HG02763 (cell line): ENCODE measurements at regions not wholly inside any gene's neighbourhood (a gene's known extent, or its start where the extent isn't known, plus 50 kb on each side); places are given as distances from the start of the nearest gene placed in this dataset.

Experiments used
- ATAC-seq: cut with Tn5 transposase; IDR thresholded peaks from one replicate; pipeline ENCODE4 v1.9.1; 2021; ENCODE audit warnings: mild to moderate bottlenecking, moderate library complexity; ENCODE audit not compliant: unreplicated experiment

DNA sequence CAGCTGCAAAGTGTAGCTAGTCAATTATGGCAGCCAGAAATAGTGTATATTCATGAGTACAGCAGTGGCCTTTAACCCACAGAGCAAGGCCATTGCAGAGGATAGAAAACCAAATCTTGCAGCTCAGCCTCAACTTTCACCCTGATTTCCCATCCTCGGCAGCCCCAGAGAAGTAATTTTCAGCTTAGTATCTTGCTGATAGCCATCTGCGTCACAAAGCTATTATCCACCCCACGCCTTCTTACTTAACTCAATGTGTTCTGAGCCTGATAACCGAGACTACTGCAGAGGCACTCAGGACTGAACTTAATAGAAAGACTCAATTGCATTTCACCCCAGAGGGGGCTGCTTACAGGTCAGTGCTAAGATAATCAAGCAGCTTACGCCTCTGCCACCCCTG is 174.5 kb upstream of the MAOA start:
- no peak for ATAC-seq

DNA sequence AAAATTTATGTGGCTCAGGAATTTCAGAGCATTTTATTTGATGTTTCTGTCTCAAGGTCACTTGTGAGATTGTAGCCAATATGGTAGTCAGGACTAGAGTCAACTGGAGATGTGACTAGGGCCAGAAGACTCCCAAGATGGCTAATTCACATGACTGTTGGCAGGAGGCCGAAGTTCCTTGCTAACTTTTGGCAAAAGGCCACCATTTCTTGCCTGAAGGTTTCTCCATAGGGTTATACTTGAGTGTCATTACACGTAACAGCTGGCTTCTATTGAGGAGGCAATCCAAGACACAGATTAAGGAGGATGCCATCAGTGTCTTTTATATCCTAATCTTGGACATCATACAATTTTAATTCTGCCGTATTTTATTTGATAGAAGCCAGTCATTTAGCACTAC is 162.3 kb upstream of the MAOA start:
- ATAC-seq: no peak

DNA sequence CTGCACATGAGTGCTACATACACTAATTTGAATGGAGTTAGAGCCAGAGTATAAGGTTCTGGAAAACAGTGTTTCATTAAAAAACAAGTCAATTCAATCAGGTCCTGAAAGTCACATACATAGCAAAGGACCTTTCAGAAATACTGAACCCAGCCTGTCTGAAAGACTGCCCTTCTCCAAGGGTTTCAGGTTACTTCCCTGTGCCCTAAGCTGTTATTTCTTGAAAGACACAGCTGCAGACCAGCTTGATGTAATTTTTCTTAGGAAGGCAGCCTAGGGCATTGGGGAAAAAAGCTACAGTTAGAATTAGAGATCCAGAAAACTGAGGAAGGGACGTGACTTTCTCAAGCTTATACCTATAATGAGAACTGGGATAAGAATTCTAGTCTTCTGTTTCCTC is 155.9 kb upstream of the MAOA start:
- no peak for ATAC-seq

DNA sequence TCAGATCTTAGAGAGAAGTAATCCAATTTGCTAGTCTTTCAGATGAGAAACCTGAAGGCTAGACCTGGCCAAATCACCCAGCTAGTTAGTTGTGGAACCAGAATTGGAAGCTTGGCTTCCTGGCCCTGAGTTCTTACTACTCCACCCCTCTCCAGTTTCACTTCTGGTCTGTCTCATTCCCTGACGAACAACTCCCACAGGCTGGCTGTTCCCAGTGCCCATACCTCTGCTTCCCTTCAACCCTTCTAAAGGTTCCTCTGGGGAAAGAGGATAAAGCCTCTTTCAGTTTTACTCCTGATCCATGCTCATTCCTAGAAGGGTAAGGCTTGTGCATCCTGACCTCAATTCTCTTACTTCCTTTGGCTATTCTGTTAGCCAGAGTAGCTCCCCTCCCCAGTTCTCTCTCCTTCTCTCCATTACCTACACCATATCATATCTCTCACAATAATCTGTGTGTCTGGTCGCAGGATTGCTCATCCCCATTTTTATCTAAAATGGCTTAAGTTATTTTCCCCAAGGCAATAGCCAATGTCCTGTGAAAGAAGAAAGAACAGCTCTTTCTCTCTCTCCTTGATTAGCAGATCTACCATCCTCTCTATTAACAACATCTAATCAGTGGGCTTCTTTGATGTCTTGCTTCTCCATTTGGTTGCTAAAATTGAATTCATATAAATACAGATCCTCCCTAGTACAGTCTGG is 155.0 kb upstream of the MAOA start:
- no peak for ATAC-seq

DNA sequence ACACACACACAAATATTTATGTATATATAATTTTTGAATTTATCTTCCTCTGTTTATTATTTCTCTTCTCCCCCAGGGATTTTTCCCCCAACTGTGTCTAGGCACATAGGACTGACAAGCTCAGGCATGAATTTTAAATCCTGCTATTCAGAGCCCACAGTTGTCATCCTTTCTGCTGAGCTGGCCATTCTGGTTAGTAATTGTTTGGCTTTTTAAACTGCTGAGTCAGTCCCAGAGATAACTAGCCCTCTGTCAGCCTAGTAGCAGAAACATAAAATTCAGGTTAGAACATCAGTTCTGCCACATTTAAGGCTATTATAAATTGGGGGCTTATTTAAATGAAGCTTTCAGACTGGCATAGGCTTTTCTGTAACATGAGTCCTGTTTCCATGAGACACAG is 151.7 kb upstream of the MAOA start:
- no peak for ATAC-seq

DNA sequence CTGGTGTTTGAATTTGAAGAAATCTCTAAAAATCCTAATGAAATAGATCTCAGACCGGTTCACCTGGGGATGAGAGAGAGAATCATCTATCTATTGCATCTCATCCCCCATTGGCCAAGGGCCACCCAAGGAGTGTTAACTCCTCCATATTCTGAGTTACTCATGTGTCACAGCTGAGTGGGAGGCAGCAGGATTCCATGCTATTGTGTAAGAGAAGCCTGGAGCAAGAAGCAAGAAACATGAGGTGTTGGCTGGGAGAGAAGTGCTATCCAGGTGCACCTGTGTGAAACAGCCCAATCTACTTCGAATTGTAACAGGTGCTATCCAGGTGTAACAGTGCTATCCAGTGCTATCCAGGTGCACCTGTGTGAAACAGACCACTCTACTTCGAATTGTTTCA is 150.3 kb upstream of the MAOA start:
- no peak for ATAC-seq

DNA sequence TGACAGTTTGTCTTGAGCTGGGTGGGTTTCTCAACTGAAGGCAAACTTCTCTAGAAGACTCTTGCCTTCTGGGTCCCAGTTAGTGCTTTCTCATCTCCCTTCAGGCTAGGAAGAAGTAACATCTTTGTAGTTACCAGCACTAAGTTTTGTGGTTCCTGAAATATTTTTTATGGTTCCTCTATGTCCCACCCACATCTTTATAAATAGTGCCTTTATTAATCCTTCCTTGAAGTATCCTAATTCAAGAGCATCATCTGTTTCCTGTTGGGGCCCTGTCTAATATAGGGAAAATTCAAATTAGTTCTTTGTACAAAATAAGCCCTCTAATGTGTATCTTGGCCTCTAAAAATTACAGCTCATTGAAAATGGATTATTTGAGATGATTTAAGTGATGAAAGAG is 147.4 kb upstream of the MAOA start:
- no peak for ATAC-seq

DNA sequence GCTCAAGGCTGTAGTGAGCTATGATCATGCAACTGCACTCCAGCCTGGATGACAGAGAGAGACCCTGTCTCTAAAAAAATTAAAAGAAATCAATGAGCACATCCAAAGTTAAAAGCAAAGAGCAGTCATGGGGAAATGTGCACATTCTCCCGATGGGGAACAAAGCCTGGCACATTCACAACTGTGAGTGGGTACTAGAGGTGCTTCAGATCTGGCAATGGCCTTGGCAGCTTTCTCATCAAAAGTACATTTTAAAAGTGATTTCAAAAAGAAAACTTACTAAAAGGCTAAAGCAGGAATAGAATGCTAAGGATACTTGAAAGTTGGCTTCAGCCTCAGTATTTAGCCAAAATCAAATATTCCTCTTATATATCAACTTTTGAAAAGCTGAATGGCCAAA is 145.9 kb upstream of the MAOA start:
- ATAC-seq: no peak

DNA sequence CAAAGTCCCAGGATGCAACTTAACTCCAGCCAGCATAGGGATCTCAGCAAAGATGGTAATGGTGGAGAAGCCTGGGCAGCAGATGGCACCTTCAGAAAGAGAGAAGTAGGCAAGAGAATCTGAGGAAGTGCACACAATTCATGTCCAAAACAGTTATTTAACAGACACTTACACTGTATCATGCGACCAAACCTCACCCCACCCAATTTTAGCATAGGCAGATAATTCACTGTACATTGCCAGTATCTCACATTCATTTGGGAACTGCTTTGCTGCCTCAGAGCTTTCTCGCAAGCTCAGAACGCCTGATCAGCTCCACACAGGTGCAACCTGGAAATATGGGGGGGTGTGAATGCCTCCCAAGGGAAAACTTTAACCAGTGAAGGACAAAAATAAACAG is 143.0 kb upstream of the MAOA start:
- ATAC-seq: no peak

DNA sequence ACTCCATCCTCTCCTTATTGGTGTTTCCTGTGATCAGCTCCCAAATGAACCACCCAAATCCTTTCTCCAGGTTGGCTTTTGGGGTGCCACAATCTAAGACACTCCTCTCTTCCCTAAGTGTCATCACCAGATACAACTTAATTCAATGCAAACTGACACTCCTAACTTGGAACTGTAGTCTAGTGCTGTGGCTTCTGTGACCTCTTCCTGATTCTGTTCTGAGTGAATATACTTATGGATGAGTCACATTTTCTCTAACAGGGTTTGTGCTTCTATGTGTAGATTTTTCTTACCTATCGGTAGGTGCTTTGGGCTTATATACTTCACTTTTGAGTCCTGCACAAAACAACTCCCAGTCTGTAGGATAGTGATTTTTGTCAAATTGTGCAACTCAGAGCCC is 141.3 kb upstream of the MAOA start:
- no peak for ATAC-seq

DNA sequence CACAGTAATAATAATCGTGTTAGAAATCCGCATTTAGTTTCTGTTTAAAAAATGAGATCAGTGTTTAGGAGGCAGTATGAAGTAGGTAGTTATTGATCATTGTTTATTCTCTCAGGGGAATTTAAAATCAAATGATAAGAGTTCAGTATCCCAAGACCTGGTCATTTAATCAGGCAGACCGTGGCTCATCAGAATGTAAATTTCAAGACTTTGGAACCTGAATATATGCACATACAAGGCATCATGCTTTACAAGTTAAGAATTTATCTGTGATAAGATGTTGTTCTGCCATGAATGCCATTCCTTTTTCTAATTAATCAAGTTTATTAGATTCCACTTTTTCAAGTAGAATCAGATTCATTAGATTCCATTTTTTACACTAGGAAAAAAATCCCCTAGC is 133.5 kb upstream of the MAOA start:
- no peak for ATAC-seq

DNA sequence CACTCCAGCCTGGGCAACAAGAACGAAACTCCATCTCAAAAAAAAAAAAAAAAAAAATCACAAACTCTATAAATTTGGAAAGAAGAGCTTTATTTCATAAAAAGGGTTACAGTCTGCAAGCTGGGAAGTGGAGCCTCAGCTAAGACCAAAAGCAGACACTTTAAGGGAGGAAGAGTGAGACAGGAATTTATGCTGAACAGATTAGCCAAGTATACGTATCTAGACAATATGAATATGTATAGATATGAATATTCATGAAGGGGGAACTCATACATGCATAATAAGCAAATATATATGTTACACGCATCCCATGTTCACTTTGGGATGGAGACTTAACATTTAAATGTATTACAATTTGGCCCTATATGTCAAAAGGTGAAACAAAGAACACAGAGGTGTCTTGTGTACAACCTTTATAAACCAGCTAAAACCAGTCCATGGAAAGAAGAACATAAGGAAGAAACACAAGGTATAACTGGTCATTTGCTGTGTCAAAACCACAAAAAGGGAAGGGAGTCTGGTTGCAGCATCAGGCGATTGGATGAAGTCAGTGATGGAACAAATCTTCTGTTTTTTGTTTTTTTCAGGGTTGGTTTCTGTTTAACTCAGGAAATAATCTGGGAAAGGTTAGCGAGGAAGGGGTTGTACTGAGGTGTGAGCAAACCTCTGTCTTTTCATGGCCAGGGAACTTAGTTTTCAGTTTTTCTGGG is 130.0 kb upstream of the MAOA start:
- no peak for ATAC-seq

DNA sequence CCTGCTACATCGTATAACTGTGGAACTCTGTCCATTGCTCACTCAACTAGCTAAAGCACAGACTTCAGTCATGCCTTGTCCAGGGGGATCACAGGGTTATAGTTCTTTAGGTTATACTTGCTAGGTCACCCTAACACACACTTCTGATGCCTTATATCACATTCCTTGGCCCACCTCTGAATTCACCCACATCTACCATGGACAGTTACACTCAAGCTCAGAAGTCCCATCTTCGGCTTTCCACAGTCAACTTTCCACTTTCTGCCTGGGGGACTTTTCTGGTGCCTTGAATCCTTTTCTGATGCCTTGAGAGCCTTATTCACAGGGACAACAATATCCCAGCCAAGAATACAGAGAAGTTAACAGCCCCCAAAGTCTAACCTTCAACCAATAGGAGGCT is 129.2 kb upstream of the MAOA start:
- no peak for ATAC-seq

DNA sequence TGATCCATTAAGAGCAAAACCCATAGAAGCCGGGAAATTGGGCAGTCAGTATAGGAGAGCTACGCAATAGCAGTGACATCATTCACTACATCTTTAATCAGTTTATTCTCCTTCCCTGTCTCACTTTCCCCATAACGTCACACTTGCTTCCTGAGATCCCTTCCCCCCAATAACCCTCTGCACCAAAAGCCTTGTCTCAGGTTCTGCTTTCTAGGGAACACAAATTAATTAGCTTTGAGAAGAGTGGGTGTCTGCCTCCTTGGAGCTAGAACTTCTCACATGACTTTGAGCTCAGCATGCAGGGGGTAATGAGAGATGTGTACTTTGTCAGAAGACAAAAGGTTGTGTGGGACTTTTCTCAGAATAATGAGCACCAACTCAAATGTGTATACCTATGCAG is 128.3 kb upstream of the MAOA start:
- no peak for ATAC-seq

DNA sequence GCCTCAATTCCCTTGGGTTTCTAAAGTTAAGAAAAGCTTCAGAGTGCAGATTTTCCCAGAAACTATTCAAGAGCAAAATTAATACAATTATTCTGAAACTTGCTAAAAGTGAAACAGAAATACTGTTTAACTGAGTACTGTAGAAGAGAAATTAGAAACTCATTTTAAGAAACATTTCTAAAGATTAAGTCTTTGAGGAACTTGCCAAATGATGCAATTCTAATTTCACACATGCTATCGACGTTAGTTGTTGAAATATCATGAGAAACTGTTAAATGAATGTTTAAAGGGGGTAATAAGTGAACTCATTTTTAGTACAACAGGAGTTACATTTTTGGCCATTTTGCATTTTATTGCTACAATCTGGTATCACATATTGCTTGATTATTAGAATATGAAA is 125.3 kb upstream of the MAOA start:
- ATAC-seq: no peak

DNA sequence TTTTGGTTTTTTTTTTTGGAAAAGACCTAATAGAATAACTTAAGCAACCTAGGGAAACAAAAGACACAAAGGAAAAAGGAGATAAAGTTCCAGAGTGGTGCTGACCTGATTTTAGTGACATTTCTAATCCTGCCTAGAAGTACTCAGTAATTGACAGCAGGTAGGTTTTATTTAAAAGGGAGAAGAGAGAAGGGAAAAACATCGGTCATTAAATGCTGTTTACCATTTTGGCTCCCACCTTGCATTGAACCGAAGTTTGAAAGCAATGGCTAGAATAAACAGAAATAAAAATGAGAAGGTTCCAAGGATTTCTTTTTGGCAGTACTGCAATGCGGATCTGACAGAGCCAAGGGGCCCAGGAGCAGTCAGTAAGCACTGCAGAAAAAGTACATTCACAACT is 115.8 kb upstream of the MAOA start:
- no peak for ATAC-seq

DNA sequence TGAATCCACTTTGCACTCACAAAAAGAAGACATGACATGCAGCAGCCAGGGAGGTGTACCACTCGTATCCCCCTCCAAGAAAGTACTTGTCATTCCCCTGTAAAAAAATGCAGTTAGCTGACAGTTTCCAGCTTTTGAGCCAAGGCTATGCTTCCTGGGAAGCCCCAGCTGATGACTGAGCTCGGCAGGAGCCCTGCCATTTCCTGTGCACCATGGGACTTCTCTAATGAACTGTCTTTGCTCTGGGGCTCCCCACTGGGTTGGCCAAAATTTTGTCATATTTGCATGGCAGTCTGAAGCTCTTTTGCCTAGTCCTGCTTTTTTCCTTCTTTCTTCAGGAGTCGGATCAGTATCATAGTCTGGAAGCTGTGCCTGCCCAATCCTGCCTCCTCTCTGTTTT is 104.5 kb upstream of the MAOA start:
- no peak for ATAC-seq

DNA sequence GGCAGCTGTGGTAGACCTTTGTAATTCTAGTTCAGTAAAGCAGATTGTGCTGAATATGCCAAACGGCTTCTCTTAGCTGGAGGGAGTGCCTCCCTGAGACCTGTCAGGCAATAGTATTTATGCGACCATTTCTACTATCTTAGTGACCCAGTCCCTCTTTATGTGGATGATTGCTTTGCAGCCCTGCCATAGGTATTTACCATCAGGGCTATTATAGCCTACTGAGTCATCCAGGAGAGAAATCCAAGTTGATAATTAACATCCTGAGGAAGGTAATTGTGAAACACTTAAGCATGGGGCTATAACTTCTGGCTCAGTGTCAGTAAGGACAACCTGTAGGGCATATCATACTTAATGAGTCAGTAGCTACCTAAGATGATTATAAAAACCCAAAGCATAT is 103.9 kb upstream of the MAOA start:
- ATAC-seq: no peak

DNA sequence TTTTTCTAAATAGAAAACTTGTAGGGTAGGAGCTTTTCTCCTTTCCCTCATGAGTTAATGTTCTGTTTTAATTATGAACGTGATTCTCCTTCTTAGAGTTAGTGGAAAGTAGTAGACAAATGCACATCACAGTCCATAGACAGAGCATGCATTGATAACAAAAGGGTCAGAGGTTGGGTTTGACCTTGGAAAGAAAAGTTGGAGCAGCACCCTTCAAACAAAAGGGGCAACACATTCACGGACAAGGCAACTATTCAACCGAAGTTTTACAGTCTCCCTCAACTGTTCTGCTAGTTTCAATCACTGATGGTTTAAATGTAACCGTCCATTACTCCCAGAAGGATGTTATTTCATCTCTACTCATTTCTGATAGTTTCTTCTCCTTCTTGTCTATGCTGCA is 103.4 kb upstream of the MAOA start:
- ATAC-seq: no peak

DNA sequence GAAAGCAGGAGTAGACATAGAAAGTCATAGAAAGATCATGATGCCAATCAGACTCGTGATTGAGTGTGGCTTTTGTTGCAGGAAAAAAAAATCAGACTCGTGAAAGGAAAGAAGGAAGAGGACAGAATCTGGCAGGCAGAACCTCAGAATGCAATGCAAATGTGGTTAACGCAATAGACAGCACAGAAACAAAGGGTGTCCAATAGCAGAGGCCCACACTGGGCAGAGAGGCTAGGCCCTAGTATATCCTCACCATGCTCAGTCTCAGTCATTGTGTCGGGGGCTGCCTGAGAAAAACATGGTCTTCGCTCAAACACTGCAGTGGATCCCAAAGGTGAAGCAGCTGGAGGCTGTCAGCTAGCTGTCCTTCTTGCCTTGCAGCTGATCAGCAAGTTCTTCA is 102.8 kb upstream of the MAOA start:
- no peak for ATAC-seq

DNA sequence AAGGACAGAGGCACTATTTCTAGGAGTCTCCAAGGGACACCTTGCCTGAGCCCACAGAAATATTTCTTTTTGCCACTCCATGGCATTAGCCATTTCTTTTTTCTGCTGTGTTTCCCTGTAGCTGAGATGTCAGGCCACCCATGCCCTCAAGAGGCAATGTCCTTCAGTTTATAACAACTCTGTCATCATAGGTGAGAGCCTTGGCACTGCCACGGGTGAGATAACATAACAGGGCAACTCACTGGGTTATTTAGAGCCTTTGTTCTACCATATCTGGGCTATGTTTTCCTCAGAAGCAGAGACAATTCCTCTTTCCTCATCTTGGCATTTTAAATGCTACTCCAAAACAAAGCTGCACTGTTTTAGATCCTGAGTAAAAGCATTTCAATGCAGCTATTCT is 99.9 kb upstream of the MAOA start:
- no peak for ATAC-seq

DNA sequence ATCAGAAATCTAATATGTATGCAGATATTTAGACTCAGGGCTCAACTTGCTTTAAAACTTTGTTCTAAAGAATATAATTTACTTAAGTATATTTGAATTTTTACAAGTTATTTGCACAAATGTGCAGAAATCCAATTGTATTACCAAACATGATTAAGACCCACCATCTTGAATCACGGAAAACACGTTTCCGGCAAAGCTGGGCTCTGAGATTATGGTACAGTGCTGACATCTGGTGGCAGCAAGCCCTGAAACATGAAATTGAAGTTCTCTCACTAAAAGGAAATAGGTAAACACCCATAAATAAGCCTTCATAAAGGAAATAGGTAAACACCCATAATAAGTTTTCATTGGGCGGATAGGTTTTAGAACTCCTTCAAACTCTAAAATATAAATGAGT is 98.3 kb upstream of the MAOA start:
- no peak for ATAC-seq

DNA sequence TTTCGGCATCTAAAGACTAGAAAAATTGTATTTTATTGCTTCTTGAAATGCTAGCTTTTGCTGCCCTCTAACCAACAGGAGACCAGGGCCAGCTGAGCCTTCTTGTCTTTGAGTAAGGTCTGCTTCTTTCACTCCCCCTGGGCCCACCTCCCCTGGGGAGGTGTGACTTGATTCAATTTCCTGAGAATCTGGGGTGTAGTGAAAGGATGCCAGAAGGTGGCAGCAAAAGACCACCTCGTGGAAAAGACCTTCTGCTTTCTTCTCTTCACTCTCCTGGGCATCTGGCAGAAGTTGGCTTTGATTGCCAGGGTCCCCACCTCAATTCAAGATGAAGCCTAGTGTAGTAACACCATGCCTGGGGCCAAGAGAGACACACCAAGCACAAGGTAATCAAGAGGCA is 96.5 kb upstream of the MAOA start:
- ATAC-seq: no peak
